HCT116 (cell line): ENCODE measurements at regions not wholly inside any gene's neighbourhood (a gene's known extent, or its start where the extent isn't known, plus 50 kb on each side); places are given as distances from the start of the nearest gene placed in this dataset.

Source experiments
- ATAC-seq: fragments of 200-7000 bp; cut with Tn5 transposase; 2 replicates; pipeline ENCODE4 v1.9.1; 2020; ENCODE audit warnings: mild to moderate bottlenecking, moderate library complexity
- BruUV-seq: library from RNA; stranded (reverse); fragments of 400-500 nt; replicated peaks from 2 replicates; lab custom pipeline; 2021; lab: Mats Ljungman, UMichigan
- CTCF ChIA-PET: fragments of 300-600 bp; sonication (Branson Sonifier 250); formaldehyde crosslinking; loops from one replicate; lab custom pipeline; 2021; ENCODE audit warnings: antibody characterized with exemption; lab: Charles Lee
- POLR2A ChIA-PET: fragments of 300-600, 350-600 bp; sonication (Branson Sonifier 250); formaldehyde crosslinking; loops from one replicate; lab custom pipeline; 2021; ENCODE audit warnings: antibody characterized with exemption; lab: Charles Lee
- RAD21 ChIA-PET, 2 experiments: fragments of 300-600 bp; sonication (Branson Sonifier 250); formaldehyde crosslinking; loops; one replicate each; lab custom pipeline; 2023; ENCODE audit warnings: low total read pairs in 2 of 2; ENCODE audit not compliant: uncharacterized antibody in 2 of 2, unreplicated experiment in 2 of 2, low non-redundant PET in 1 of 2; lab: Charles Lee
- DNase-seq: peaks from one replicate; pipeline ENCODE4 v3.0.0-alpha.2; 2010; ENCODE audit warnings: low read depth, low spot score
- H2AFZ ChIP-seq: fragments of 200-600 bp; shearing (Covaris generic), sonication (generic); 2 replicates; pipeline ENCODE4 v1.6.1; 2017; ENCODE audit warnings: low read depth, mixed run types, mixed read lengths, antibody characterized with exemption, low read length; ENCODE audit not compliant: poor library complexity, severe bottlenecking
- H3K27ac ChIP-seq: 2 replicates; pipeline ENCODE4 v1.5.1; 2012; ENCODE audit warnings: low read depth, low read length
- H3K27me3 ChIP-seq: fragments of 200-600 bp; sonication (generic); 2 replicates; pipeline ENCODE4 v1.6.1; 2016; ENCODE audit warnings: mixed run types, low read length, mixed read lengths; ENCODE audit not compliant: insufficient read depth
- H3K36me3 ChIP-seq, 2 experiments: fragments of 200-500 bp in 1 of 2; fragments of 200-600 bp in 1 of 2; sonication (Bioruptor generic) in 1 of 2; sonication (generic) in 1 of 2; 2 replicates each; pipeline versions ENCODE4 v1.5.1 to v1.6.1; 2014 to 2016; ENCODE audit warnings: low read length in 2 of 2, inconsistent platforms in 1 of 2, mixed read lengths in 1 of 2, mixed run types in 1 of 2; ENCODE audit not compliant: insufficient read depth in 2 of 2, control insufficient read depth in 1 of 2
- H3K4me1 ChIP-seq, 2 experiments: fragments of 200-600 bp in 1 of 2; sonication (generic) in 1 of 2; 2 replicates each; pipeline versions ENCODE4 v1.5.1 to v1.6.1; 2012 to 2017; ENCODE audit warnings: low read length in 2 of 2, inconsistent platforms in 1 of 2, mild to moderate bottlenecking in 1 of 2, mixed read lengths in 1 of 2, mixed run types in 1 of 2, moderate library complexity in 1 of 2; ENCODE audit not compliant: insufficient read depth in 2 of 2, control insufficient read depth in 1 of 2
- H3K4me2 ChIP-seq: fragments of 200-600 bp; sonication (generic); 2 replicates; pipeline ENCODE4 v1.6.1; 2017; ENCODE audit warnings: mixed run types, low read length, mixed read lengths
- H3K4me3 ChIP-seq, 2 experiments: fragments of 200-600 bp in 1 of 2; sonication (generic) in 1 of 2; replicated peaks in 1 of 2; 2 replicates each; pipeline ENCODE4 v1.5.1; 2011 to 2016; ENCODE audit warnings: low read length in 2 of 2, control low read depth in 1 of 2, low read depth in 1 of 2, mild to moderate bottlenecking in 1 of 2, mixed read lengths in 1 of 2, mixed run types in 1 of 2
- H3K79me2 ChIP-seq: fragments of 200-600 bp; sonication (generic); 2 replicates; pipeline ENCODE4 v1.6.1; 2017; ENCODE audit warnings: mild to moderate bottlenecking, mixed run types, low read length, moderate library complexity, mixed read lengths; ENCODE audit not compliant: insufficient read depth
- H3K9ac ChIP-seq: fragments of 200-600 bp; sonication (generic); 2 replicates; pipeline ENCODE4 v1.6.1; 2016; ENCODE audit warnings: low read length, mixed read lengths
- H3K9me2 ChIP-seq: fragments of 200-600 bp; sonication (generic), shearing (Covaris generic); 2 replicates; pipeline ENCODE4 v1.6.1; 2017; ENCODE audit warnings: mixed run types, mild to moderate bottlenecking, moderate library complexity; ENCODE audit not compliant: insufficient read depth
- H3K9me3 ChIP-seq, 2 experiments: fragments of 200-500 bp in 1 of 2; fragments of 200-600 bp in 1 of 2; sonication (Bioruptor generic) in 1 of 2; sonication (generic) in 1 of 2; 2 replicates each; pipeline ENCODE4 v1.6.1; 2014 to 2017; ENCODE audit warnings: low read length in 2 of 2, mixed read lengths in 2 of 2, inconsistent platforms in 1 of 2, low read depth in 1 of 2, mild to moderate bottlenecking in 1 of 2, mixed run types in 1 of 2, moderate library complexity in 1 of 2; ENCODE audit not compliant: control insufficient read depth in 1 of 2, insufficient read depth in 1 of 2
- H4K20me1 ChIP-seq: fragments of 200-600 bp; sonication (generic), shearing (Covaris generic); 2 replicates; pipeline ENCODE4 v1.6.1; 2017; ENCODE audit warnings: mixed run types, mild to moderate bottlenecking, moderate library complexity; ENCODE audit not compliant: insufficient read depth
- CBX3 ChIP-seq: IDR thresholded peaks from 2 replicates; pipeline ENCODE4 v1.6.1; 2012; ENCODE audit warnings: low read depth
- CEBPB ChIP-seq: IDR thresholded peaks from 2 replicates; pipeline ENCODE4 v1.6.1; 2012; ENCODE audit warnings: low read depth
- CTCF ChIP-seq, 3 experiments: fragments of 200-600 bp in 1 of 3; sonication (generic) in 1 of 3; IDR thresholded peaks in 2 of 3; conservative IDR thresholded peaks in 1 of 3; 2 replicates each; pipeline ENCODE4 v1.5.1; 2012 to 2017; ENCODE audit warnings: low read depth in 2 of 3, low read length in 2 of 3, antibody characterized with exemption in 1 of 3, borderline replicate concordance in 1 of 3, control low read depth in 1 of 3, mild to moderate bottlenecking in 1 of 3, mixed read lengths in 1 of 3, mixed run types in 1 of 3, moderate library complexity in 1 of 3; ENCODE audit not compliant: insufficient read depth in 1 of 3
- EGR1 ChIP-seq: IDR thresholded peaks from 2 replicates; pipeline ENCODE4 v1.6.1; 2012; ENCODE audit warnings: low read depth
- ELF1 ChIP-seq: IDR thresholded peaks from 2 replicates; pipeline ENCODE4 v1.6.1; 2012; ENCODE audit warnings: low read depth, borderline replicate concordance
- EZH2phosphoT487 ChIP-seq: fragments of 200-600 bp; IDR thresholded peaks from 2 replicates; pipeline ENCODE4 v1.6.1; 2018; ENCODE audit warnings: antibody characterized with exemption, borderline replicate concordance
- JUND ChIP-seq: IDR thresholded peaks from 2 replicates; pipeline ENCODE4 v1.6.1; 2012
- POLR2A ChIP-seq: IDR thresholded peaks from 2 replicates; pipeline ENCODE4 v1.7.0; 2011; ENCODE audit warnings: borderline replicate concordance; ENCODE audit not compliant: insufficient read depth, insufficient read length; ENCODE audit errors: extremely low read depth
- POLR2AphosphoS5 ChIP-seq: IDR thresholded peaks from 2 replicates; pipeline ENCODE4 v1.6.1; 2011; ENCODE audit warnings: mild to moderate bottlenecking, low read depth, low read length, moderate library complexity
- RAD21 ChIP-seq: IDR thresholded peaks from 2 replicates; pipeline ENCODE4 v1.6.1; 2012; ENCODE audit warnings: low read depth, mild to moderate bottlenecking
- REST ChIP-seq: IDR thresholded peaks from 2 replicates; pipeline ENCODE4 v1.6.1; 2012; ENCODE audit warnings: low read depth
- SIN3A ChIP-seq: IDR thresholded peaks from 2 replicates; pipeline ENCODE4 v1.6.1; 2012; ENCODE audit warnings: low read depth
- SP1 ChIP-seq: IDR thresholded peaks from 2 replicates; pipeline ENCODE4 v1.6.1; 2012; ENCODE audit warnings: low read depth
- TCF7L2 ChIP-seq: IDR thresholded peaks from 2 replicates; pipeline ENCODE4 v1.7.0; 2011; ENCODE audit warnings: borderline replicate concordance, inconsistent platforms; ENCODE audit not compliant: insufficient read depth, insufficient read length; ENCODE audit errors: extremely low read depth
- YY1 ChIP-seq: IDR thresholded peaks from 2 replicates; pipeline ENCODE4 v1.6.1; 2011; ENCODE audit warnings: low read length, low read depth, moderate library complexity, mild to moderate bottlenecking; ENCODE audit not compliant: insufficient replicate concordance; ENCODE audit errors: extremely low read depth
- ZBTB33 ChIP-seq: IDR thresholded peaks from 2 replicates; pipeline ENCODE4 v1.6.1; 2011; ENCODE audit warnings: mild to moderate bottlenecking, low read length, moderate library complexity; ENCODE audit not compliant: insufficient replicate concordance; ENCODE audit errors: extremely low read depth
- ZFX ChIP-seq: fragments of 450-650 bp; IDR thresholded peaks from 2 replicates; pipeline ENCODE4 v1.6.1; 2017
- ZNF274 ChIP-seq: fragments of 200-500 bp; sonication (Bioruptor generic); IDR thresholded peaks from 2 replicates; pipeline ENCODE4 v1.6.1; 2014; ENCODE audit warnings: mild to moderate bottlenecking, low read depth, low read length, inconsistent platforms
- intact Hi-C: fragments of 100-400 bp; cut with micrococcal nuclease; formaldehyde crosslinking; loops from 2 replicates; pipeline ENCODE4 v1.10.0; 2022

GRCh38 chr4:147006229-147006628 is 60.6 kb upstream of the TTC29 start:
- no peak overlapping the region for H2AFZ ChIP-seq
- H3K36me3 ChIP-seq = no peaks in the 10 kb centered on the region
- no peak for DNase-seq
- no peak overlapping the region for H3K4me3 ChIP-seq
- H3K9ac ChIP-seq = no peak overlapping the region
- CTCF ChIA-PET = interaction anchor here (1.0 to 1.2 kb wide), 2 partner anchors 13 to 91 kb away, joined by 3 to 4 read pairs; no protein-coding TSS in a partner anchor
- ATAC-seq = no peak
- RAD21 ChIA-PET = no interaction called here
- H3K27me3 ChIP-seq = peaks cover 23% of the 10 kb centered on the region; the same call in 1 of the 2 replicates
- H3K27ac ChIP-seq = no peak overlapping the region
- no peak overlapping the region for H3K4me2 ChIP-seq
- no TSS peak for BruUV-seq
- H3K9me2 ChIP-seq = no peaks in the 10 kb centered on the region
- TF ChIP-seq ZBTB33 (no peak), EGR1 (no peak), EZH2phosphoT487 (no peak), ELF1 (no peak), JUND (no peak), CTCF (IDR thresholded peaks at IDR 0.05 in 2 of 3, conservative IDR thresholded peaks at IDR 0.05 in 1 of 3; ENCODE audit: borderline replicate concordance in 1 of 3, insufficient read depth in 1 of 3, low read depth in 2 of 3, low read length in 2 of 3) (no peak), POLR2AphosphoS5 (no peak), RAD21 (no peak), YY1 (no peak), SP1 (no peak), CEBPB (no peak), TCF7L2 (no peak), REST (no peak), SIN3A (no peak), ZFX (no peak), POLR2A (no peak), ZNF274 (no peak), CBX3 (no peak)
- no peaks in the 10 kb centered on the region for H4K20me1 ChIP-seq
- H3K9me3 ChIP-seq = no peaks in the 10 kb centered on the region
- no peaks in the 10 kb centered on the region for H3K79me2 ChIP-seq
- intact Hi-C loops = no loop called here
- POLR2A ChIA-PET = no interaction called here
- H3K4me1 ChIP-seq = no peaks in the 10 kb centered on the region
